Frontal cortex (tissue), 3 donors: ENCODE measurements at regions not wholly inside any gene's neighbourhood (a gene's known extent, or its start where the extent isn't known, plus 50 kb on each side); places are given as distances from the start of the nearest gene placed in this dataset.
A peak's percentile ranks its signal among the peaks of the same experiment; 100 is the strongest.

Experiments used
- DNase-seq, 2 donors: peaks; one replicate each; pipeline ENCODE4 v3.0.0; 2012; ENCODE audit warnings: low spot score in 2 of 2
- FAIRE-seq: peaks from 2 replicates; lab custom pipeline; 2012; peaks lifted over from hg19 to GRCh38; lab: Jason Lieb, UNC
- donor health status: control.
- donor health status: control.
- donor health status: control.

GRCh38 chr1:199338760-199339159 is 688.8 kb upstream of the NR5A2 start:
- FAIRE-seq, result no peak
- no peak for DNase-seq

DNA sequence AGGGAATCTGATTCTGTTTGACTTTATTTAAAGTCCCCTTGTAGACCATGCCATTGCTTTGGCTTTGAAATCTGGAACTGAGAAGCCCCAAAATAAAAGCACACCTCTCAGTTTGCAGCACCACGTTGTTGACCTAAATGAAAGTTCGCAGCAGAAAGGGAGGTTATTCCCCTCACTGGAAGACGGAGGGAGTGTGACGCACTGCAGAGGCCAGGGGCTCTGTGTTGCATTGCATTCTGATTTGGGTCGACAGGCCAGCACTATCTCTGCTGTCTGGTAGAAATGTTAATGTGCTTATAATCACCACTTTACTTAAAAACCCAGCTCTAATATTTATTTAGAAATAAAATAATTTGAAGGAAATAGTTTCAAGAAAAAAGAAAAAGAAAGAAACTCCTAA is 675.2 kb upstream of the NR5A2 start:
- FAIRE-seq (no peak), DNase-seq (no peak)

- no peak for FAIRE-seq
- DNase-seq, result peak in 1 of 2 donors; percentile 2
Observed at GRCh38 chr1:199353906-199354305, 673.6 kb upstream of the NR5A2 start.

DNA sequence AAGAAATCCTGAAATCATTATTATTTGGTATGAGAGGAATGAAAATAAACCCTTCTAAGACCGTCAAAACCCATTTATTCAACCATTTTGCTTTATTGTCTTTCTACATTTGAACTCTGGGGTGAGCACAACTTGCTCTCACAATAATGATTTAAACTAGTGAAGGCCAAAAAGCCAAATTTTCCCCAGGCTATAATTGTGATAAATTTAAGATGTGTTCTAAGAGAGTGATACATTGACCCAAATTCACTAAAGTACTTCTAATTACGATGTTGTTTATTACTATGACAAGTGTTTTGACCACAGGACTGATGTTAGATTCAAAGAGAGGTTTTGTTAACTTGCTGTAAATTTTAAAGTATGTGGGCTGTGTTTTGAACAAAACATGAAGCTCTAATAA is 670.9 kb upstream of the NR5A2 start:
- DNase-seq, result no peak
- no peak for FAIRE-seq

GRCh38 chr1:199357599-199357998 is 669.9 kb upstream of the NR5A2 start:
- DNase-seq, result no peak
- no peak for FAIRE-seq

GRCh38 chr1:199362996-199363395 is 664.5 kb upstream of the NR5A2 start:
- no peak for FAIRE-seq
- no peak for DNase-seq

DNA sequence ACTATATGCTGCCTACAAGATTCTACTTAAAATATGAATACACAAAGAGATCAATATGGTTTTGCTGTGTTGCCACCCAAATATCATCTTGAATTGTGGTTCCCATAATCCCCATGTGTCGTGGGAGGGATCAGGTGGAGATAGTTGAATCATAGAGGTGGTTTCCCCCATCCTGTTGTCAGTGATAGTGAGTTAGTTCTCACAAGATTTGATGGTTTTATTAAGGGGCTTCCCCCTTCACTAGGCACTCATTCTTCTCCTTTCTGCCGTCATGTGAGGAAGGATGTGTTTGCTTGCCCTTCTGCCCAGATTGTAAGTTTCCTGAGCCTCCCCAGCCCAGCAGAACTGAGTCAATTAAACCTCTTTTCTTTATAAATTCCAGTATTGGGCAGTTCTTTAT is 654.4 kb upstream of the NR5A2 start:
- no peak for DNase-seq

GRCh38 chr1:199377211-199377610 is 650.3 kb upstream of the NR5A2 start:
- DNase-seq (no peak), FAIRE-seq (no peak)

More for the DNA sequence above, 654.4 kb upstream of the NR5A2 start:
- FAIRE-seq, result no peak

DNA sequence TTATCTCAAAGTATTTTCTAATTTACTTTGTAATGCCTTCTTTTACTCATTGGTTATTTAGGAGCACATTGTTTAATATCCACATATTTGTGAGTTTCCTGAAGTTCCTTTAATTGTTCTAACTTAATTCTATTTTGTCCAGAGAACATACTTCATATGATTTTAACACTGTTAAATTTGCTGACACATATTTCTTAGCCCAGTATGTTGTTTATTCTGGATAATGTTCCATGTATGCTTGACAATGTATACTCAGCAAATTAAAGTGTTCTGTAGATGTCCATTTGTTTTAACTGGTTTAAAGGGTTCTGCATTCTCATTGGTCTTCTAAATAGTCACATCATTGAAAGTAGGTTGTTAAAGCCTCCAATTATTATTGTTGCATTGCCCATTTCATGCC is 643.7 kb upstream of the NR5A2 start:
- DNase-seq (no peak), FAIRE-seq (no peak)

DNA sequence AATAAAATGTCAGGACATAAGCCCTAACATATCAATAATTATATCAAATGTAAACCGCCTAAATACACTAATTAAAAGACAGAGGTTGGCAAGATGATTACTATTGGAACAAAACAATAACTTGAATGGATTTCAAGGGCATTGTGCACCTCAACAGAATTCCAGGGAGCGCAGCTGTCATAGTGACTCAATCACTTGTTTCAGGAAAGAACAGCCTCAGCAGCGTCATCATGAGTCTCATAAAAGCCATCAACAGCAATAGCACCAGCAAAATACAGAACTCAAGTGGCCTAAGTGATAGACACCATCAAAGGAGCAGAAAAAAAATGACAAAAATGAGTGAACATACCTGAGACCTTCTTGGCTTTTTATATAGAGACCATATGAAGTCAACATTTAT is 632.7 kb upstream of the NR5A2 start:
- FAIRE-seq, result no peak
- DNase-seq, result no peak

GRCh38 chr1:199396456-199396855 is 631.1 kb upstream of the NR5A2 start:
- no peak for DNase-seq
- no peak for FAIRE-seq

DNA sequence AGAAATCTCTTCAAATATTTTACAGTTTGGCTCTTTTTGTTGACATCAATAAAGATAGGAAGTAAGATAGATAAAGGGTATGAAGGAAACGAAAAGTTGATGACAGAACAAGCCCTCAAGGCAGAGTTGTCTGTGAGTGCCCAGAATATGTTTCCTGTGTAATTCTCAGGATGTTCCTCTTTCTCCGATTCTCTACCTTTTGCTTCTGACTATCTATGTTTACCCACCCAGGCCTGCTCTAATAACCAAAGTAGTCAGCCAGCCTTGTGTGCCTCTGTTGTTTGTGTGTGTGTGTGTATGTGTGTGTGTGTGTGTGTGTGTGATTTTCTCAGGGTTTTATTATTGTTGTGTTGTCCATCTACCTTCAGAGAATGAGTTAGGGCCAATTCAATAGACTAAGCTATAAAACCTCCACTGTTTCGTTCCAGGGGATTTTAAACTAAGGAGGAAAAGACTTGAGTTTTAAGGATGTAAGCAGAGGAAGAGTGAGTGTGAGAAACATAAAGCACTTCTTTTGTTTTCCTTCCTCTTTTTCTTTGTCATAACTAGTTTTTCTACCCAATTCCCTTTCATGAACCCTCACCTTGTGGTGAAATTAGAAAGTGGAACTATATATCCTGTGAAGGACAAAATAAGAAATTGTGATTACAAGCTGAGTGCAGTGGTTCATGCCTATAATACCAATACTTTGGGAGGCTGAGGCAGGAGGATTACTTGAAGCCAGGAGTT is 627.4 kb upstream of the NR5A2 start:
- DNase-seq (no peak), FAIRE-seq (no peak)

GRCh38 chr1:199403531-199404116 is 623.9 kb upstream of the NR5A2 start:
- FAIRE-seq (no peak), DNase-seq (peak in 1 of 2 donors; percentile 1)

DNA sequence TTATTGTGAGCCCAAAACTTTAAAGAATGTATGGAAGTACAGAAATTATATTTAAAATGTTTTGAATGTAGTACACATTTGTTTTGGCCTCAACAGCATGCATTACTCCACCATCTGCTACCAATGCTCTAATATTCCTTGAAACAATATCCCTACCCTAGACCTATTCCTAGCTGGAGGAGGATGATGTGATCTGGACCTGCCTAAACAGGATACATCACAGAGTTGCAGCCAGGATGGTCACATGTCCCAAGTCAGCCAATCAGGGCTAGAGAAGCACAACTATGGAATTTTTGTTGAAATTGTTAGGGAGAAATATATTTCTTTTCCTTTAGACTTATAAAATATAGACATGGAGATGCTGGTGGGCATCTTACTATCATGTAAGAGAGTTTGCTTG is 623.3 kb upstream of the NR5A2 start:
- FAIRE-seq (no peak), DNase-seq (no peak)

DNA sequence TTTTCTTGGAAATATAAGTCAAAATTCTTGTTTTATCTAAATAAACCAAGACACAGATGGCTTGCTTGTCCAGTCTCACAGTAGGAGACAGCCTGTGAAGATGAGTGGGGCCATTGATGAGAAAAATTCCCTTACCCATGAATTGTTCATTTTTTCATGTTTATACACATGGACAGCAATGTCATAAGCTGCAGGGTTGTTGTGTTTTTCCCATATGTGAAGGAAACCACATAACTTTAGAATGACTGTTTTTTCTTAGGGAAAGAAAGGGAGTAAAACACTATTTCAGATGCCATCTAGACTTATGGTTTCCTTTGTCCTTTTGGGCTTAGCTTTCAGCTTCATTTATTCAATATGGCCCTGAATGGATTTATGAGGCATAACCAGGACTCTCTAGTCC is 622.5 kb upstream of the NR5A2 start:
- FAIRE-seq, result no peak

GRCh38 chr1:199405634-199406196 is 621.8 kb upstream of the NR5A2 start:
- DNase-seq (no peak), FAIRE-seq (no peak)

More for the DNA sequence above, 622.5 kb upstream of the NR5A2 start:
- DNase-seq, result no peak

DNA sequence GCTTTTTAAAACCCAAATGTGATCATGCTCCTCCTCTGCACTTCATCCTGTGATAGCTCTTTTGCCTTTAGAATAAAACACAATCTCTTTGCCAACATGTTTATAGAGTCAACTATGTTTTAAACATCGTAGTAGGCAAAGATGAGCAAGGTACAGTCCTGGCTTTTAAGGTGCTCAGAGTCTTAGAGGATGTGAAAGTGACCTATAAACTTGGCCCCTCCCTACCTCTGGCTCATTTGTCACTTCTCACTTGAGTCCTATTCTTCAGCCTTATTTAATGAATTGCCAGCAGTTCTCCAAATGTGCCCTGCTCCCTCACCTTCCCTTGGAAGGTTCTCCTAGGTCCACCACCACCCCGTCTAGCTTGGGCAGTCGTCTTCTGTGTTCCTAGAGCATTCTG is 617.0 kb upstream of the NR5A2 start:
- no peak for DNase-seq
- FAIRE-seq, result no peak

DNA sequence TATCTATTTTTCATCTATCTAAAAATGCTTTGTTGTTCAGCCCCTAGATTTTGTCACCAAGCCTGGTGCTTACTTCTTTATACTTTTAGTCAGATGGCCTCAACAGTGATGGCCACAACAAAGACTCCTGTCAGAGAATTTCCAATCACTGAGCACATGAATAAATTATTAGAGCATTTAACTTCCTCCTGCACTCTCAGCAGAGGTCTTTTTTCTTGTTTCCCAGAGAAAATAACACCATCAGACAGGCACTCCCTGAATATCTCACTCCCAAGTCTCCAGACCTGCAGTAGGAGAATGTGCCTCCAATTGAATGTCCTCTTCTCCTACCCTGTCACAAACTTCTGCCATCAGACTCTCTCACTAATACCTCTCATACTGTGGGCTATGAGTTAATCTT is 616.0 kb upstream of the NR5A2 start:
- DNase-seq (no peak), FAIRE-seq (no peak)

DNA sequence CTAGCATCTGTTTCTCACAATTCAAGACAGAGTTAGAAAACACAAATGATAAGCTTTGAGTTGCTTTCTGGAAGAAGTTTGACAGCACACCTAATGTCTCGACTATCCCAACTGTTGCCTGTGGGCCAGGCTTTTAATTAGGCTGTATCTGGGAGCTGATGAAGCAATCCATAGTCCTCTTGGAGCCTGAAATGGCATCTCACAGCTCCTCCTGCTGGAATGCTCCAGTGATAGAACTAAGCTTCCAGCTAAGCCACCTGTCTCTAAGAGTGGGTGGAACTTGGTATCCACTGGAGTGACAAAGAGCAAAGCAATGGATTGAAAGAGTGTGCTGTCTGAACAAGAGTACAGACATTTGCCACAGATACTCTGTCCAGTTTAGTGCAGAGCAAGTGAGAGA is 605.3 kb upstream of the NR5A2 start:
- FAIRE-seq (no peak), DNase-seq (no peak)

GRCh38 chr1:199447906-199448305 is 579.6 kb upstream of the NR5A2 start:
- DNase-seq, result no peak
- no peak for FAIRE-seq

GRCh38 chr1:199448646-199449045 is 578.9 kb upstream of the NR5A2 start:
- no peak for DNase-seq
- FAIRE-seq, result no peak

- FAIRE-seq, result no peak
- DNase-seq, result no peak
Observed at GRCh38 chr1:199449221-199449620, 578.3 kb upstream of the NR5A2 start.
